ENCODE measurements at regions not wholly inside any gene's neighbourhood (a gene's known extent, or its start where the extent isn't known, plus 50 kb on each side); places are given as distances from the start of the nearest gene placed in this dataset.
"Not testable (repeated sequence)": the region's sequence is repeated elsewhere in the genome, so short reads cannot be mapped to it uniquely, and the experiment has no call there.

GRCh38 chr7:51881309-51881708 lies 564.7 kb upstream of the COBL start:
- DNase-seq = no peak

GRCh38 chr7:51878865-51879264 lies 562.3 kb upstream of the COBL start:
- no peak for DNase-seq

DNA sequence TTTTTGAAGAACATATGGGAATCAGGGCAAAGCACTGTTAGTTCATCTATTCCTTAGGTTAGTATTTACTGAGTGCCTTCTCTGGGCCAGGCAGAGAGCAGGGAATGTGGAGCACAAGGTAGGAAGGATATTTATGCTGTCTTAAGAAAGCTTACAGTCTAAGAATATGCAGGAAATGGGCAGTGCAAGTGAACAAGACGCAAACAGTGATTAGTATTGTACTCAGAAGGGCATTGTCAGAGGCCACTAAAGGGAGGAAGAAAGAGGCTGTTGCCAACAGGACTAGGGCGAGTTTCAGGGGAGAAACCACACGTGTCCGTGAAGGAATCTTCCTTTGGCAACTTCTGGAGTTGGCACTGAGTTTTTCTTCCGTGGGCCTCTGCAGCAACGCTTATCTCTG lies 552.8 kb upstream of the COBL start:
- DNase-seq = no peak

- DNase-seq = no peak
Observed at GRCh38 chr7:51867117-51867516, 550.5 kb upstream of the COBL start.

DNA sequence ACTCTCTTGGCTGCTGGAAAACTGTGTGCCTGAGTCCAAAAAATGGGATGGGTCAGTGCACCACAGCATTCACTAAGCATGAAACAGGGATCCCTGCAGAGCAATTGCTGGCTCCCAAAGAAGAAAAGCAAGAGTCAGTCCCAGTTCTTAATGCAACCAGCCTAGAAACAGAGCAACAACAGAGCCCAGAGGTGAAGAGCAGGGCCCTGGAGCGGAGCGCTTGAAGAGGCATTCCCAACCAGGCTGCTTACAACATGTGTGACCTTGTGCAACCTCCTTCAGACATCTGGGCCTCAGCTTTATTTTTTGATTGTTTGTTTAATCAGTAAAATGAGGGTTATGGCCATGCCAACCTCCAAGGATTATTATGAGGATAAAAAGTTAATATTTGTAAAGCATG lies 543.7 kb upstream of the COBL start:
- DNase-seq = no peak

DNA sequence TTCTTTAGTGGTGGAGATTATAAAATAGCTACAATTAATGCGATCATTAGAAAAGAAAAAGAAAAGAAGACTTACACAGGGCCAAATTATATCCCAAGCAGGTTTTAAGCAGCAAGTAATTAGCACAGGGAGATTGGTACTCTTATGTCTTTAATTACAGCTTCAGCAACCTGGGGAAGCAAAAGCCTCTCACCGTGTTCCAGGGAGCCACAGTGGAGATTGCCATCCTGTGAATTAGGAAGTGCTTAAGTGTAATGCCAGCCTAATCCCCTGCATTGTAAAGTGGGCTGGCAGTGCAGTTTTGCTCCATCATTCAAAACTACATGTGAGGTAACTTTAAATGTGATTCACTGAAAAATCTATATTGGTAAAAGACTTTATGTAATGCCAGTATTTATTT lies 533.5 kb upstream of the COBL start:
- no peak for DNase-seq

DNA sequence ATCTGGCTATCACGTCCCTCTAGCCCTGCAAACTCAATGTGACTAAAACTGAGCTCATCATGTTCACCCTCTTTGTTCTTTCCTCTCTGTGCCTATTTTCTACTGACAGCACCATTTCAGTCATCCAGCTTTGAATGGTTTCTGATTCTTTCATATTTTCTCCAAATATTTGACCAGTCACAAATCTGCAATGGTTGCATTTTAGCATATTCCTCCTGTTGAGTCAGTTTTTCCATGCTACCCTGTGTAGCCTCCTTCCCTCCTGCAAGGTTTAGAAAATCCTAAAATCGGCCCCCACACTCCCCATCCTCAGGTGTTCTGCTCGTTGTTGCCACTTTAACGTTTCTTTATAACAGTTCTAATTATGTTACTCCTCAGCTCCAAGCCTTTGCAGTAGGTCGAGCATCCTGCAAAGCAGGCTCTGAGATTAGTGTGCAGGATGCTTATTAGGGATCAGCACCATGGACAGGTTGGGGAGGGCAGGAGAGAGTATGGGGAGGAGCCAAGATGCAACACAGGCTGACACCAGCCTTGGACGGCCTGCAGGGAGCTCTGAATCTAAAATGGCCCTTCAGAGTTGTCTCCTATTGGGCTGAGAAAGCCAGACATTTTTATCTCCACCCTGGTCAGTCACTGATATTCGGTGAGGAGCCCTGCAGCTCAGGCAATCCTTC lies 531.0 kb upstream of the COBL start:
- no peak for DNase-seq

DNA sequence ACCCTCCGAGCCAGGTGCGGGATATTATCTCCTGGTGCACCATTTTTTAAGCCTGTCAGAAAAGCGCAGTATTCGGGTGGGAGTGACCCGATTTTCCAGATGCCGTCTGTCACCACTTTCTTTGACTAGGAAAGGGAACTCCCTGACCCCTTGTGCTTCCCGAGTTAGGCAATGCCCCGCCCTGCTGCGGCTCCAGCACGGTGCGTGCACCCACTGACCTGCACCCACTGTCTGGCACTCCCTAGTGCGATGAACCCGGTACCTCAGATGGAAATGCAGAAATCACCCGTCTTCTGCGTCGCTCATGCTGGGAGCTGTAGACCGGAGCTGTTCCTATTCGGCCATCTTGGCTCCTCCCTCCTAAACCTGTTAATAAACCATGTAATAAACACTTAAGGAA lies 522.5 kb upstream of the COBL start:
- not testable (repeated sequence) for DNase-seq

- no peak for DNase-seq
Observed at GRCh38 chr7:51827631-51828030, 511.0 kb upstream of the COBL start.

DNA sequence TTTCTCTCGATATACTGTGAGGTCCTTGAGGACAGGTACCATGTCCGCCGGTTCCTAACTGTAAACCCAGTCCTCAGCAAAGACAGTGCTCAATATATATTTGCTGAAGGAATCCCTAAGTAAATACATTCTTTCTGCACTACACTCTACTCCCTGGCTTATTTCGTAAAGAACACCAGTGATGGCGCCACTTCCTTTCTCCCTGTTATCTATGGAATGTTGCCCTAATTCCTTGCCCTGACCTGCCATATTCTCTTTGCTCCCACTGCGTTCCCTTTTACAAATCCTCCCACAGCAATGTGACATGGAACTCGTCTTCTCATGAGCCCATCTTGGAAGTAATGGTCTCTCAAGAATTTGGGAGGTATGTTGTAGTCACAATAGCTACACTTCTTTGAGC lies 507.4 kb upstream of the COBL start:
- DNase-seq = no peak

GRCh38 chr7:51823437-51823836 lies 506.8 kb upstream of the COBL start:
- no peak for DNase-seq

DNA sequence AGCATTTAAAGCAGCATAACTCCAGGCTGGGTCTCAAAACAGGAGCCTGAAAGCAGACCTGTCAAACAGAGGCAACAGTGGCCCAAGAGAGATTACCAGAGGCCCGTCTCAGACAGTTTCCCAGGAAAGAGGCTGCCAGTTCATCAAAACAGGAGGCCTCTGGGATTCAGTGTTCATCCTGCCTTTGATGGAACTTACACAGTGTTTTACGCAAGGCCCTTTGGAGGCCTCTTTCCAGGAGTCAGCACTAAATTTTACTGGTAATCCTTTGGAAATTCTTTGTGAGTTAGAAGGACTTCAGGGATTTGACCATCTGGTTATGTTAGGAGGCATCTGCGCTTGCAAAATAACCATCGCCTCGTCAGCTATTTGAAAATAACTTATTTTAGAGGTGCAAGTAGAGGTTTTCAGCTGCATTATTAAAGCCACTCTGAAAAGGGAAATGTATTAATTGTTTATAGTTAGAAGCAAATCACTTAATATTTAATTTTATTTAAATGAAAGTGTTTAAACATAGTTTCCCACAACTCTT lies 501.2 kb upstream of the COBL start:
- DNase-seq = no peak

DNA sequence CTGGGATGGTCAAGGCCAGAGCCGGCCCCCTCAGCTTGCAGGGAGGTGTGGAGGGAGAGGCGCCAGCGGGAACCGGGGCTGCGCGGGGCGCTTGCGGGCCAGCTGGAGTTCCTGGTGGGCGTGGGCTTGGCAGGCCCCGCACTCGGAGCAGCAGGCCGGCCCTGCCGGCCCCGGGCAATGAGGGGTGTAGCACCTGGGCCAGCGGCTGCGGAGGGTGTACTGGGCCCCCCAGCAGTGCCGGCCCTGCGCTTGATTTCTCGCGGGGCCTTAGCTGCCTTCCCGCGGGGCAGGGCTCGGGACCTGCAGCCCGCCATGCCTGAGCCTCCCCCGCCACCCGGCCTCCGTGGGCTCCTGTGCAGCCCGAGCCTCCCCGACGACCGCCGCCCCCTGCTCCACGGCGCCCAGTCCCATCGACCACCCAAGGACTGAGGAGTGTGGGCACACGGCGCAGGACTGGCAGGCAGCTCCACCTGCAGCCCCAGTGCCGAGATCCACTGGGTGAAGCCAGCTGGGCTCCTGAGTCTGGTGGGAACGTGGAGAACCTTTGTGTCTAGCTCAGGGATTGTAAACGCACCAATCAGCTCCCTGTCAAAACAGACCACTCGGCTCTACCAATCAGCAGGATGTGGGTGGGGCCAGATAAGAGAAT lies 489.3 kb upstream of the COBL start:
- DNase-seq = not testable (repeated sequence)

DNA sequence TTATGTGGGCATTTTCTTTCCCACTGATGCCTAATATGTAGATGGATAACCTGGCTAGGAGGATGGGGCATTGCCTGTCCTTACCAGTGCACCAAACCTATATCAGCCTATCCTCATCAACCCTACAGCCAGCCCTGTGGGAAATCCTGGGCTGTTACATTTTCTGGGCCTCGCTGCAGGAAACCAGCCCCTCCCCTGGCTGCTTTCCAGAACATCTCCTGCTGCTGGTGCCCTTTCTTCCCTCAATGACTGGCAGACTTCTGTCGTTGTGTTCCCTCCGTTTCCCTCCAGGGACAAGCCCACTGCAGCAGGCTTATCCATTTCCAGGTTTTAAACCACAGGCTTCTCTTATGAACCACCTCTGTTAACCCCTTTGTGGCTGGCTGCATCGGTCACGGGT lies 486.1 kb upstream of the COBL start:
- DNase-seq = no peak

GRCh38 chr7:51797371-51797770 lies 480.8 kb upstream of the COBL start:
- DNase-seq = no peak

DNA sequence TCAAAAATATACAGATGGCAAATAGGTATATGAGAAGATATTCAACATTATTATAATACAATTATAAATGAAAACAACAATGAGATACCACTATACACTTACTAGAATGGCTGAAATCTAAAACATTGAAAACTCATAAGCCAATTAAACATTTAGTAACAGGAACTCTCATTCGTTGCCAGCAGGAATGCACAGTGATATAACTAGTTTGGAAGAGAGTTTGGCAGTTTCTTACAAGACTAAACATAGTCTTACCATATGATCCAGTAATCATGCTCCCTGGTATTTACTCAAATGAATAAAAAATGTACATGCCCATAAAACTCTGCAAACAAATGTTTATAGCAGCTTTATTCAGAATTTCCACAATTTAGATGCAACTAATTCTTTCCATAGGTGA lies 476.2 kb upstream of the COBL start:
- DNase-seq = no peak

DNA sequence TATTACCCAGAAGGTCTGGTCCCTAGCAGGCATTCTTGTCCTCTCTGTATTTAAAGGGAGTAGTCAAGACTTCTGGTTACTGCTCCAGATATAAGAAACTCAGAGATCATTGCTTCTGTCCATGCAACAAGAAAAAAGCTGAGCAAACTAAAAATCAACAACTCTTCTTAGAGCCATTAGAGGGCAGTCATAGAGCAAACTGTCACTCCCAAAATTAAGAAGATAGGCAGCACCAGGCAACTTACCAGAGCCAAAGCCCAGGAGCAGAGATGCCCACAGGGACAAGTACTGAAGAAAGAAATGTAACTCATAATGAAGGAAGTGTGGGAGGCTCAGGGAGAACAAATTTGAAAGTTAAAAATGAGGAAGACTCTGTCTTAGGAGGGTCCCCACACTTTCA lies 472.9 kb upstream of the COBL start:
- no peak for DNase-seq

- no peak for DNase-seq
Observed at GRCh38 chr7:51786284-51786683, 469.7 kb upstream of the COBL start.

DNA sequence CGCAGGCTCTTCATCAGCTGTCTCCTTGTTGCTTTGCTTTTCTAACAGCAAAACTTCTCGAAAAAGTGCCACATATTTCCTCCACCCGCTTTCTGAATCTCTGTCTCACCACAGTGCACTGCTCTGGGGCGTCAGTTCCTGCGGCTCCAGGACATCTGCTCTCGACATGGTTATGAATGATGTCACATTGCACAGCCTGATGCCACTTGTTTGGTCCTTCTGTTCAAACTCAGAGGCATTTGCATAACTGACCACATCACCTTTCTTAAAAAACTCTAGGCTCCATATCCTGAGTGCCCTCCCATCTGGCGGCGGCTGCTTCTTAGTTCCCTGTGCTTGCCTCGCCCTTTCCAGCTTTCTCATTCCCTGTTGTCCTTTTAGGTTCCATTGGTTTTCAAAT lies 469.3 kb upstream of the COBL start:
- DNase-seq = no peak

GRCh38 chr7:51785171-51785570 lies 468.6 kb upstream of the COBL start:
- no peak for DNase-seq

GRCh38 chr7:51783241-51783640 lies 466.6 kb upstream of the COBL start:
- DNase-seq = no peak

DNA sequence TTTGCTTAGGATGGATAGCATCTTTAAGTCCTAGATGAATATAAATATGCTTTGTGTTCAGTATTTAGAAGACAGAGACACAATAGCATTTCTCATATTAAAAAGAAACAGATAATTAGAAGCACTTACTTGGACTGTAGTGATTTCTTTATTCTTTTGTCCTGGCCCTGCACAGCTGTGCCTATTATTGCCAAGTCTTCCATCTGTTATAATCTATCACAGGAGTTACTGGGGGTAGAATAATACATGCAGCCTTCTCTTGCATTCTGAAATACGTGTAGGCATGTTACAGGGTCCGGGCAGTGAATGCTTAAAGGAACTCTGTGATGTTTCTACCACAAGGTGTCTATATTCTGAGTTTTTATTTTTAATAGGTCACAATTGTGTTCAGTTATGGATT lies 461.5 kb upstream of the COBL start:
- DNase-seq = no peak

GRCh38 chr7:51774178-51774577 lies 457.6 kb upstream of the COBL start:
- DNase-seq = no peak

GRCh38 chr7:51772190-51772589 lies 455.6 kb upstream of the COBL start:
- no peak for DNase-seq

- DNase-seq = no peak
Observed at GRCh38 chr7:51764976-51765375, 448.4 kb upstream of the COBL start.
